Type B pancreatic cell (in vitro differentiated cells): ENCODE measurements at regions not wholly inside any gene's neighbourhood (a gene's known extent, or its start where the extent isn't known, plus 50 kb on each side); places are given as distances from the start of the nearest gene placed in this dataset.

Experiments
- DNase-seq: peaks from one replicate; pipeline ENCODE4 v3.0.0; 2021; ENCODE audit warnings: mixed read lengths; ENCODE audit not compliant: unreplicated experiment; ENCODE audit errors: extremely low spot score
- H3K27ac Mint-ChIP-seq: 2 replicates; pipeline ENCODE4 v1.8.0; 2021; ENCODE audit warnings: mild to moderate bottlenecking, mixed read lengths
- H3K27me3 Mint-ChIP-seq: 2 replicates; pipeline ENCODE4 v1.8.0; 2021; ENCODE audit warnings: mixed read lengths
- H3K36me3 Mint-ChIP-seq: 2 replicates; pipeline ENCODE4 v1.8.0; 2021; ENCODE audit warnings: mixed read lengths
- H3K4me1 Mint-ChIP-seq: one replicate; pipeline ENCODE4 v1.8.0; 2021; ENCODE audit warnings: mixed read lengths; ENCODE audit not compliant: unreplicated experiment
- H3K4me3 Mint-ChIP-seq: 2 replicates; pipeline ENCODE4 v1.8.0; 2021; ENCODE audit warnings: mild to moderate bottlenecking, mixed read lengths
- H3K9me3 Mint-ChIP-seq: 2 replicates; pipeline ENCODE4 v1.8.0; 2021; ENCODE audit warnings: mixed read lengths
- TF ChIP-seq, protein P1 (sequence below): fragments of 200-600 bp; sonication (generic); conservative IDR thresholded peaks from 2 replicates; pipeline ENCODE4 v1.5.0; 2021; ENCODE audit warnings: antibody characterized with exemption, mild to moderate bottlenecking

DNA sequence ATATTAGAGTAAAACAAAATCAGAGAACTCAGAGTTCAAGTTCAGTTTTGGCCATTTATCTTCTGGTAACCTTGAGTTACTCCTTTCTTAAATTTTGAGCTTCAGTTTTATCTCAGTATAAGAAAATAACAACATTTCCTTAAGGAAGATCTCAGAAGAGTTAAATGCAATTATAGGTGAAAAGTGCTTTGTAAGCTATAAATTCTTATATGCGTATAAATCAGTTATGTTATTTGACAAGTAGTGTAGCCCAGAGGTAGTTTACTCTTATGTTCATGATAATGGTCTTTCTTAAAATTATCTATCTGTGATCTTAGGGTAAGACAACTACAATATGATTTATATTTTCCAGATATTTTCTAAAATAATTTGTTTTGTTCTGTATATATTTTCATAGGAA, 89.8 kb downstream of the LHX9 start:
- DNase-seq, result no peak
- Mint-ChIP-seq H3K9me3 (peaks cover 10% of the 10 kb centered on the region), H3K4me1 (no peaks in the 10 kb centered on the region), H3K27ac (no peak overlapping the region), H3K27me3 (peaks cover 4% of the 10 kb centered on the region), H3K36me3 (no peaks in the 10 kb centered on the region), H3K4me3 (no peak overlapping the region)
- TF ChIP-seq, protein P1, sequence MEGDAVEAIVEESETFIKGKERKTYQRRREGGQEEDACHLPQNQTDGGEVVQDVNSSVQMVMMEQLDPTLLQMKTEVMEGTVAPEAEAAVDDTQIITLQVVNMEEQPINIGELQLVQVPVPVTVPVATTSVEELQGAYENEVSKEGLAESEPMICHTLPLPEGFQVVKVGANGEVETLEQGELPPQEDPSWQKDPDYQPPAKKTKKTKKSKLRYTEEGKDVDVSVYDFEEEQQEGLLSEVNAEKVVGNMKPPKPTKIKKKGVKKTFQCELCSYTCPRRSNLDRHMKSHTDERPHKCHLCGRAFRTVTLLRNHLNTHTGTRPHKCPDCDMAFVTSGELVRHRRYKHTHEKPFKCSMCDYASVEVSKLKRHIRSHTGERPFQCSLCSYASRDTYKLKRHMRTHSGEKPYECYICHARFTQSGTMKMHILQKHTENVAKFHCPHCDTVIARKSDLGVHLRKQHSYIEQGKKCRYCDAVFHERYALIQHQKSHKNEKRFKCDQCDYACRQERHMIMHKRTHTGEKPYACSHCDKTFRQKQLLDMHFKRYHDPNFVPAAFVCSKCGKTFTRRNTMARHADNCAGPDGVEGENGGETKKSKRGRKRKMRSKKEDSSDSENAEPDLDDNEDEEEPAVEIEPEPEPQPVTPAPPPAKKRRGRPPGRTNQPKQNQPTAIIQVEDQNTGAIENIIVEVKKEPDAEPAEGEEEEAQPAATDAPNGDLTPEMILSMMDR, result no peak

DNA sequence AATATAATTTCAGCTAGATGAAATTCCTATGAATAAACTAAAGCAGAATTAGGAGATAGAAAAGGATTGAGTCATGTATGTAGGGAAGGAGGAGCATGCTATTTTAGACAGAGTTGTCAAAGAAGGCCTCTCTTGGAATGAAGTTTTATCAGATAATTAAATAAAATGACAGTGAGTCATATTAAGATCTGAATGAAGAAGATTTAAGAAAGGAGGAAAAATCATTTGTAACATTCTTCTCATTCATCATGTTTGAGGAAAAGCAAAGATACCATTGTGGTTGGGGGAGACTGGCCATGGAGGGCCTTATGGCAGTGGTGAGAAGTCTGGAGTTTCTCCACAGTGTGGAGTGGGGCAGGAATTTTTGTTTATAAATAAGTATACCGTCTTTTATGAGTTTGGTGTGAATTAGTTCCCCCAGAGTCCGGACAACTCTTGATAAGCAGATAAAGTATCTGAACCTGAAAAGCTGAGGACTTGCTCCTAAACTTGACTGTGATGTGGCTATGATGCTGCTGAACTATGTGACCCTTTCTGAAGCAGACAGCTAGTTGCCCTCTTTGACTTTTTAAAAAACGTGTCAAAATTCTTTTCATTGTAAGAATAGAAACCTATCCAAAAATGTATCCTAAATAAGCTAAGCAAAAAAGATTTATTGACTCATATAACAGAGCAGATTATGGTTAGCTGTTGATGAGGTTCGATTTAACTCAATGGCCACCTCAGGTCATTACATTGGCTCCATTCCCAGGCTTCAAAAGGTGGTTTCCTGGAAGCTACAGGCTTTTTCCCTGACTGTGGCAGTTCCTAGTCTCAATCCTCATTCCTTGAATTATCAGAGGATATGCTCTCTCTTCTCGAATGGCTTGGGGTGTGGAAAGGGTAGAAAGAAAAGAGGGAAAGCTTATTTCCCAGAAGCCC, 90.8 kb downstream of the LHX9 start:
- Mint-ChIP-seq H3K9me3 (peaks cover 10% of the 10 kb centered on the region), H3K27me3 (peaks cover 4% of the 10 kb centered on the region), H3K27ac (no peak overlapping the region), H3K4me3 (no peak overlapping the region), H3K36me3 (no peaks in the 10 kb centered on the region), H3K4me1 (no peaks in the 10 kb centered on the region)
- no peak for DNase-seq
- TF ChIP-seq, protein P1, result no peak

DNA sequence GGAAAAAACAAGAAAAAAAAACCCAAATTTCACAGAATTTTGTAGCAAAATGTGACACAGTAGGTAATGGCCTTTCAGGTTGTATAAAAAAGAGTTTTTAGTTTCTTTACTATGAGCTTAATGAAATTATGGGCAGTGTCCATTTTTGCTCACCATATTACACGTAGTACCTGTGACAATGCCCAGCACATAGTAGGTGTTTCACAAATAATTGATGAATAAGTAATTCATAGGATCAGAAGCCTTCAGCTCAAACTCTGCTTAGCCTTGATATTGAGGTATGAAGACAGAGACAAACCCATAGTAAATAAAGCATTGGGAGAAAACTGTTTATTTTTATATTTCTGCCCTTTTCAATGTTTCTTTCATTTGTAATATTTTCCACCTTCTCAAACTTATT, 97.2 kb downstream of the LHX9 start:
- H3K27me3 Mint-ChIP-seq, result peaks cover 3% of the 10 kb centered on the region
- H3K4me1 Mint-ChIP-seq, result no peaks in the 10 kb centered on the region
- TF ChIP-seq, protein P1, result no peak
- no peak overlapping the region for H3K4me3 Mint-ChIP-seq
- H3K9me3 Mint-ChIP-seq, result peaks cover 14% of the 10 kb centered on the region
- H3K27ac Mint-ChIP-seq, result no peak overlapping the region
- DNase-seq, result no peak
- H3K36me3 Mint-ChIP-seq, result no peaks in the 10 kb centered on the region

DNA sequence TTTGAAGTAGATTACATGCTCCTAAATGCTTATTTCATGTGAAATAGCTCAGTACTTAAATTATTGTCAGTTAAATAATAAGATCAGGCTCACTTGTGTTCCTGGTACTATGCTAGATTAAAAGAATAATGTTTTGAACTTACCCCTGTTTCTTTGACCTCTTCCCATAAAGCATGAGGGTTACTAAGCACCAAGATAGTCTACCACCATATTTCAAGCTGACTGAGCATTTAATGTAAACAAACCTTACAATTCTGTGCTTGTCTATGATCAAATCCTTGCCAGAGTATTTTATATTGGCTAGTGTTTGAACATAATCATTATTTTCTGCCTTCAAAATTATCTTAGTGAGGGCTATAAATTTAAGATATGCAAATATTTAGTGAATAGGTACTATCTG, 98.1 kb downstream of the LHX9 start:
- Mint-ChIP-seq H3K9me3 (peaks cover 18% of the 10 kb centered on the region), H3K4me3 (no peak overlapping the region), H3K36me3 (no peaks in the 10 kb centered on the region), H3K27ac (no peak overlapping the region), H3K27me3 (peaks cover 6% of the 10 kb centered on the region), H3K4me1 (no peaks in the 10 kb centered on the region)
- DNase-seq, result no peak
- TF ChIP-seq, protein P1, result no peak

DNA sequence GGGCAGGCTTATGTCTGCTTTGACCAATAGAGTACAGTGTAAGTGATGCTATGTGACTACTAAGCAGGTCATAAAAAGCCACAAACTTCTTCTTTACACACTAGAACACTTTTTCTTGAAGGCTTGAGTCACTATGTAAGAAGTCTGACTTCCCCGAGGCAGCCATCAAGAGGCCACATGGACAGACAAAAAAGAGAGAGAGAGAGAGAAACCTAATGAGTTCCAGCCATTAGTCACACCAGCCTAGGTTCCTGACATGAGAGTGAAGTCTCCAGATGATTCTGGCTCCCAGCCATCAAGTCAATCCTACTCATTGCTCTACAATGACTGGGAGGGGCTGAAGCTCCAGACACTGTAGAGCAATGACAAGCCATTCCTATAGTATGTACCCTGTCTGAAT, 101.4 kb downstream of the LHX9 start:
- TF ChIP-seq, protein P1, result no peak
- Mint-ChIP-seq H3K36me3 (no peaks in the 10 kb centered on the region), H3K9me3 (peaks cover 8% of the 10 kb centered on the region), H3K27me3 (peaks cover 6% of the 10 kb centered on the region), H3K27ac (peak overlapping the region; percentile 4), H3K4me3 (no peak overlapping the region), H3K4me1 (no peaks in the 10 kb centered on the region)
- DNase-seq, result no peak
